HG03432 (cell line): ENCODE measurements at regions not wholly inside any gene's neighbourhood (a gene's known extent, or its start where the extent isn't known, plus 50 kb on each side); places are given as distances from the start of the nearest gene placed in this dataset.

ENCODE experiments used
- ATAC-seq: cut with Tn5 transposase; IDR thresholded peaks from one replicate; pipeline ENCODE4 v1.9.1; 2021; ENCODE audit warnings: mild to moderate bottlenecking, moderate library complexity; ENCODE audit not compliant: unreplicated experiment

- ATAC-seq: no peak
Observed at GRCh38 chr6:54009052-54009654, 102.1 kb upstream of the MLIP start.

GRCh38 chr6:54010340-54011276 lies 100.6 kb upstream of the MLIP start:
- ATAC-seq: peak; percentile 43

- no peak for ATAC-seq
Observed at GRCh38 chr6:54011277-54011648, 100.0 kb upstream of the MLIP start.

- no peak for ATAC-seq
Observed at GRCh38 chr6:54013966-54014365, 97.3 kb upstream of the MLIP start.

- ATAC-seq: no peak
Observed at GRCh38 chr6:54014440-54014839, 96.8 kb upstream of the MLIP start.

- no peak for ATAC-seq
Observed at GRCh38 chr6:54017877-54018276, 93.4 kb upstream of the MLIP start.

- ATAC-seq: no peak
Observed at GRCh38 chr6:54018722-54019121, 92.5 kb upstream of the MLIP start.

GRCh38 chr6:54019860-54020259 lies 91.4 kb upstream of the MLIP start:
- ATAC-seq: no peak

GRCh38 chr6:54020334-54020733 lies 90.9 kb upstream of the MLIP start:
- peak; percentile 39 for ATAC-seq

GRCh38 chr6:54026652-54027400 lies 84.4 kb upstream of the MLIP start:
- no peak for ATAC-seq

GRCh38 chr6:54028170-54028569 lies 83.1 kb upstream of the MLIP start:
- no peak for ATAC-seq

GRCh38 chr6:54029187-54029586 lies 82.1 kb upstream of the MLIP start:
- ATAC-seq: no peak

- no peak for ATAC-seq
Observed at GRCh38 chr6:54031169-54031568, 80.1 kb upstream of the MLIP start.

GRCh38 chr6:54037277-54037779 lies 73.9 kb upstream of the MLIP start:
- ATAC-seq: no peak

- ATAC-seq: no peak
Observed at GRCh38 chr6:54040545-54040944, 70.7 kb upstream of the MLIP start.

- no peak for ATAC-seq
Observed at GRCh38 chr6:54041239-54041638, 70.0 kb upstream of the MLIP start.

GRCh38 chr6:54043360-54043759 lies 67.9 kb upstream of the MLIP start:
- no peak for ATAC-seq

GRCh38 chr6:54044059-54044458 lies 67.2 kb upstream of the MLIP start:
- no peak for ATAC-seq

- ATAC-seq: no peak
Observed at GRCh38 chr6:54048782-54049181, 62.5 kb upstream of the MLIP start.

- no peak for ATAC-seq
Observed at GRCh38 chr6:54050750-54051149, 60.5 kb upstream of the MLIP start.

- ATAC-seq: no peak
Observed at GRCh38 chr6:54053881-54054391, 57.3 kb upstream of the MLIP start.
